Stimulated activated CD4-positive, alpha-beta T cell treated with anti-CD3 and anti-CD28 coated beads, Interleukin-1b, Interleukin-23, amount 100 ng/mL, for 1 hour (primary cell): ENCODE measurements at regions not wholly inside any gene's neighbourhood (a gene's known extent, or its start where the extent isn't known, plus 50 kb on each side); places are given as distances from the start of the nearest gene placed in this dataset.

Experiments used
- DNase-seq, 2 donors: peaks; one replicate each; pipeline ENCODE4 v3.0.0-alpha.2; 2020; ENCODE audit warnings: low read depth in 2 of 2

DNA sequence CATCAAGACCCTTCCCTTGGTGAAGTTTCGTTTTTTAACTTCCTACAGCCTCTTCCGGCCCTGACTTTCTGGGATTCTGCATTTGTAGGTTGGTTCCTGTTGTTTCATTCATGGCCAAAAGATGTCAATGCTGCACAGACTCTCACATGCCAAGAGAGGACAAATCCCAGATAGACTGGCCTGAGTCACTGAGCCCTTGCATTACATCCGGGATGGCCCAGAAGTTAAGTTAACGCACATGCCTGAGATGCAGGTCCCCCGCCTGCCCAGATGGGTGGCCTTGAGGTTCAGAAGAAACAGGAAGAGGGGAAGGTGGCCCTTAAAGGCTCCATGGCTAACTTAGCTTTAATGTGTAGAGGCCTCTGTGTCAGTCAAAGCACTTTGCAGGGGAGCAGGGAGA is 51.6 kb upstream of the SRGAP3 start:
- no peak for DNase-seq

GRCh38 chr3:9301798-9302197 is 52.4 kb upstream of the SRGAP3 start:
- no peak for DNase-seq

DNA sequence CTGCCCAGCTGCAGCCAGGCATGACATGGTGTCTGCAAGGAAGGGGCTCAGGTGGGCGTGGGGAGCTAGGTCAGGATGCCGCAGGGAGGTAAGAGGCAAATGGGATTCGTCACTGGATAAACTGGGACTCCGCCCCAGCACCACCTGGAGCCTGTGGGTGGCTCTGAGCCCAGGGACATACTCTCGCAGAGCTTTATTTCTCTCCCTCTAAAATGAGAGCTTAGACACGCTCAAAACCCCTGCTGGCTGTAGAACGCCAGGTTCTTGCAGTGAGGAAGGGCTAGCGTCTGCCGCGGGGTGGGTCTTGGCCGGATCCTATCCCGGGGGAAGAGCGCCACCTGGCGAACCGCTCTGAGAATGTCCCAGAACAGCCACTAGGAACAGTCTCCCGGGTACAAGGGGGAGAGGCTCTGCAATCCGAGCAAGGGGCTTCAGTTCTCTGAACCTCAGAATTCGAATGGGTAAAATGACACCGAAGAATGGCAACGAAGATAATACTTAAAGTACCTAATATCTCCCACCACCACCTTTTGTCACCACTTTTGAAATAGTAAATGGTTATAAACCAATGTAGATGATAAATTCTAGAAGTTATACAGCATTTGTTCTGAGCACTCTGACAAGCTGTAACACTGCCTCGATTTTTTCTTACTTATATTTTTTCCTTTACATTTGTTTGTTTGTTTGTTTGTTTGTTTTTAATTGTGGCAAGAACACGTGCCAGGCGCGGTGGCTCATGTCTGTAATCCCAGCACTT is 53.2 kb upstream of the SRGAP3 start:
- peak; percentile 52 to 64 for DNase-seq

DNA sequence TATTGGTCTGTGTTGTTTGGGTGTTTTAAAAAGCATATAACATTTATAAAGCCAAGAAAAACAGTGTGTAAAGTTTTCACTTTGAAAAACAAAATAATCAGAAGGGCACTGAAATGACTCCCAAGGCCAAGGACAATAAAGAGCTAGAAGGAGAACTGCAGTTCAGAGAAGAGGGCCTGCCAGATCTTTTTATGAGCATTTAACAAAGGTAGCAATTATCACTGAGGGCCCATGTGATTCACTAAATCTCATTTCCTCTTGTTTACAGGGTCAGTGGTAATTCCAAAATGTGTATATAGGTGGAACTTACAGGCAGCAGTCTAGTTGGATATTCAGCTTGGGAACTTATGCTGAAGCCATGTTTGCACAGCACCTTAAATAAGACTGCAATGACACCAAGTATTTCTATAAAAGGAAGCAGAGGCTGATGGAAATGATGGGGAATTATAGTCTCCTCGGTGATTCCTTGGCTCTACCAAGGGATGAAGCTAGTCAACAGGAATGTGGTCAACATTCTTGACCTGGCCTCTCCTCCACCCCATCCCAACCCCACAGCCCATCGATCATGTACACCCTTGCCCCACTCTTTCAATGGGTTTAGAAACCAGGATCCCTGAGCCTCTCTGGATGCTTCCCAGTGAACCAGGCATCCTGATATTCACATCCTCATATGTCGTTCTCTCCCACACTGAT is 54.4 kb upstream of the THUMPD3 start:
- DNase-seq = no peak

- no peak for DNase-seq
These were observed 52.8 kb upstream of the THUMPD3 start for GRCh38 chr3:9310043-9310442.

GRCh38 chr3:9311228-9311627 is 51.6 kb upstream of the THUMPD3 start:
- DNase-seq = no peak
